ENCODE measurements at regions not wholly inside any gene's neighbourhood (a gene's known extent, or its start where the extent isn't known, plus 50 kb on each side); places are given as distances from the start of the nearest gene placed in this dataset.

DNA sequence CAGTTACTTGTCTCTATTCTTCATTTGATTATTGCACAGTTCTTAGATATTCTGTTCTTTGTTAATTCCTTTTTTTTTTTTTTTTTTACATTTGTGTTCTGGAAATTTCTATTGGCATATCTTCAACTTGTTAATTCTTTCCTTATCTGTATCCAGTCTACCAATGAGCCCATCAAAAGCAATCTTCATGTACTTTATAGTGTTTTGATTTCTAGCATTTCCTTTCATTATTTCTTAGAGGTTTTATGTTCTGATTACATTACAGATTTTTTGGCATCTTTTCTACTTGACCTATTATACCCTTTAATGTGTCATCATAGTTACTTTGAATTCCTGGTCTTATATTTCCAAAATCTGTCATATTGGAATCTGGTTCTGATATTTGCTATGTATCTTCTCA, 2194.8 kb downstream of the PCDH9 start:
- DNase-seq (ENCODE audit: low spot score) = no peak

DNA sequence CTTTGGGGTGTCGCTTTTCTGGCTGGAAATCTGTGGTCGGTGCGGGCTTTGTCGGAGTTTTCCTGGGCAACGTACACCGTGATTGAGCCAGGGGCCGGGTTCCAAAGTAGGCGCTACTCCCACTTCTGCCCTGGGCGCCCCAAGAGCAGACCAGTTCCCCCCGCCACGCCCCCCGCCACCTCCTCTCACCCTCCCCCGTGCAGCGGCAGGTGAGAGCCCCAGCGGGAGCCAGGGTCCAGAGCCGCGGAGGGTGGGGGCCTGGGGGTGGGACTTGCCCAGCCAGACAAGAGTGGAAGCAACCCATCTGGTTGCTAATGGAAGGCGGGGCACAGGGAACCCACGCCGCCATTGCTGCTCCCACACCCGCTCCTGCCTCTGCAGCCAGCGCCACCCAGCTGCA, 2195.9 kb downstream of the PCDH9 start:
- no peak for DNase-seq (ENCODE audit: low spot score)

GRCh38 chr13:65032825-65033224, 2197.3 kb downstream of the PCDH9 start:
- no peak for DNase-seq (ENCODE audit: low spot score)

- DNase-seq (ENCODE audit: low spot score) = no peak
Measured at GRCh38 chr13:65028101-65028500, 2202.0 kb downstream of the PCDH9 start.

DNA sequence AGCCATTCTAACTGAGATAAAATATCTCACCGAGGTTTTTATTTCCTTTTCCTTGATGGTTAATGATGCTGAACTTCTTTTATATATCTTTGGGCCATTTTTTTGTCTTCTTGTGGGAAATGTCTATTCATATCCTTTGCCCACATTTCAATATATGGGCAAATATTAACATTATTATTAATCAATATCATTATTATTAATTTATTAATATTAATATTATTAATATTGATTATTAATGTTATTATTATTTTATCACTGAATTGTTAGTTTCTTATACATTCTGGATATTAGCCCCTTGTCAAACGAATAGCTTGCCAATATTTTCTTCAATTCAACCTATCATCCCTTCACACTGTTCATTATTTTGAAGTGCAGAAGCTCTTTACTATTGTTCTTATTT, 2203.6 kb downstream of the PCDH9 start:
- no peak for DNase-seq (ENCODE audit: low spot score)

- no peak for DNase-seq (ENCODE audit: low spot score)
Measured at GRCh38 chr13:65011378-65011777, 2218.8 kb downstream of the PCDH9 start.

DNA sequence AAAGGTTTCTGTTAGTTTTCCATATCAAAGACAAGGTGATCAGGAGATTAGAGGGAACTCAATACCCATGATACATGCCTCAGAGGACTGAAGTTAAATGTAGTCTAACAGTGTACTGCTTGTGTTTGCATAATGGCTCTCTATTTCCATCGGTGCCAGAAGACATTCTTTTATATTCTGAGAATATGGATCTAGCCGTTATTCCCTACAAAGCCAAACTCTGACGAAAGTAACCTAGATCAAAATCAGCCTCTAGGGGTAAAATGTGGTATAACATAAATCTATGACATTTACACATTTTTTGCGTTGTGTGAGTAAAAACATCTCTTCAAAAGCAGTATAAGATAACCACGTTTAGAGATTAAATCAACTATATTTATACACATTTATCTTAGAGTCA, 2232.7 kb downstream of the PCDH9 start:
- no peak for DNase-seq (ENCODE audit: low spot score)

DNA sequence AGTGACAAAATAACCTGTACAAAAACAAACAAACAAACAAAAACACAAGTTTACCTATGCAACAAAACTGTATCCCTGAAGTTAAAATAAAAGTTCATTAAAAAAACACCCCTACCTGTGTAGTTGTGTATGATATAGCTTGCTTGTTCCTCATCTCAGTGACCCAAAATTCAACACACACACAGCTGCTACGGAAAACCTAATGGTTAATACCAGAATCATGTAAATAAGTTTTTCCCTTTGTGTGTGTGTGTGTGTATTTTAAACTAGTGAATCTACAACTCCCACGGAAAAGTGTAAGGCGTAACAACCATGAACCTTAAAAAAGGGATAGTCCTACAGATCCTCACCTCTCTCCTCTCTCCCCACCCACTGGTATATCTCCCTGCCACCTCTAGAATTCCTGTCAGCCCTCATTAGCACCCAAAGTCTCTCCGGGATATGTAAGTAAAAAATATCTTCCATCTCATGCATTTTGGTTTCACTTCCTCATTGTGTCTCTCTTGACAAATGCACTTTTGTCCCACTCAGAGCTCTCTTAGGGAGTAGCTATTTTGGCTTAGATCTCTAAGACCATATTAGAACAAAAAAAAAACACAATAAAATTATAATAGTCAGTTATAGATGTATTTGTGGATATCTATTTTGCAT, 2236.5 kb downstream of the PCDH9 start:
- DNase-seq (ENCODE audit: low spot score) = no peak

GRCh38 chr13:64992314-64992713, 2237.8 kb downstream of the PCDH9 start:
- DNase-seq (ENCODE audit: low spot score) = no peak

DNA sequence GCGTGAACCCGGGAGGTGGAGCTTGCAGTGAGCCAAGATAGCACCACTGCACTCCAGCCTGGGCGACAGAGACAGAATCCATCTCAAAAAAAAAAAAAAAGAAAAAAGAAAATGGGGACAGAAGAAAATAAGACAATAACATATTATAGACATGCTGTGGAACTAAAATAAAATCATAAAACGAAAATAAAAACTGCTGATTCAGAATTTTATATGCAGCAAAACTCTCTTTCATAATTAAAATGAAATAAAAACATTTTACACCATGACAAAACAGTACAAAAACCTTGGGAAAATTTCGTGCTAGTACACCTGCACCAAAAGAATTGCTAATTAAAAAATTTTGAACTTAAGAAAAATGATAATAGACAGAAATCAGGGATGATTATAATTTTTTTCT, 2245.1 kb downstream of the PCDH9 start:
- DNase-seq (ENCODE audit: low spot score) = no peak

- no peak for DNase-seq (ENCODE audit: low spot score)
Measured at GRCh38 chr13:64962404-64962803, 2267.7 kb downstream of the PCDH9 start.

- DNase-seq (ENCODE audit: low spot score) = no peak
Measured at GRCh38 chr13:64959276-64959675, 2270.9 kb downstream of the PCDH9 start.

DNA sequence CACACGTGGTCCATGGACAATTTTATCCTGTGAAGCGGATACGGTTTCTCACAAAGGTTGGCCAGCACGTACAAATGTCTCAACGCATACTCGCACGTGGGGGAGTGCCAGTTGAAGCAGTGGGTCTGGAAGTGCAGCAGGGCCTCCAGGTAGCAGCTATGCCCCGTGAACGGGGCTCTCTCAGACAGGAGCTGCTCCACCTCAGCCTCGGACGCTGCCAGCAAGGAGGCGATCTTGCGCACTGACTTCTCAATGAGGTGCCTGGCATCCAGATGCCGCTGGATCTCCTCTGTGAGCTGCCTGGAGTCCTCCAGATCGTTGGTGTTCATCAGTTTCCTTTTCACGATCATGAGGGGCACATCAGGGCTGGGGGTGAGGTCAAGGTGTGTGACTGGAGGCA, 2272.0 kb downstream of the PCDH9 start:
- DNase-seq (ENCODE audit: low spot score) = no peak

GRCh38 chr13:64938660-64939059, 2291.5 kb downstream of the PCDH9 start:
- no peak for DNase-seq (ENCODE audit: low spot score)

GRCh38 chr13:64937302-64937701, 2292.8 kb downstream of the PCDH9 start:
- no peak for DNase-seq (ENCODE audit: low spot score)

GRCh38 chr13:64936879-64937278, 2293.3 kb downstream of the PCDH9 start:
- no peak for DNase-seq (ENCODE audit: low spot score)

DNA sequence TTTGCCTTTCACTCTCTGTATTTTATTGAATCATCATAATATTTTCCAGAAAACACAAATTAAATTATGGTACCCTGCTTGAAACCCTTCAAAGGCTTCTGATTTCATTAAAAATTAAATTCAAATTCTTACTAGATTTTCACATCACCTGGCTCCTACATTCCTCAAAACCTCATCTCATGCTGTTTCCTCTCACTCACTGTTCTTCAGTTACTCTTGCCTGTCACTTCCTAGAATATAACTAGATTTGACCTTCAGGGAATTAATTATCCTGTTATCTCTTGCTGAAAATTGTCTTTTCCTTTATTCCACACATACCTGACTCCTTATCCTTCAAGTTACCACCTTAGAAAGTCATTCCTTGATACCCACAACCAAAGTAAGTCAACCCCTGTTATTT, 2294.7 kb downstream of the PCDH9 start:
- DNase-seq (ENCODE audit: low spot score) = no peak

GRCh38 chr13:64934569-64935362, 2295.4 kb downstream of the PCDH9 start:
- no peak for DNase-seq (ENCODE audit: low spot score)

DNA sequence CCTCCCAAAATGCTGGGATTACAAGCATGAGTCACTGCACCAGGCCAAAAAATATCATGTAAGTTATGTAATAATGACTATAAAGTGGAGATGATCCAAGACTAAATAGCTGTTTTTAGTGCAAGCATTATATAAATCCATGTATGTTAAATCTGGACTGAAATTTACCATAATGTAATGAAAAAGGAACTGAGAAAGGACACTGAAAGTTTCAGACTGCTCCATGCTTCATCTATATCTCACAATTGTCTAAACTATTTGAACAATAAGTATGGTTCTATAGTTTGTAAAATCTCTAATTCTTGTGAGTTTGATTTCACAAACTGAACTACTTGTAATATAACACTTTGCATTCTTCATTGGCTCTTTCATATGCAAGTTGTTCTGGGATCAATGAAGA, 2299.5 kb downstream of the PCDH9 start:
- DNase-seq (ENCODE audit: low spot score) = no peak

GRCh38 chr13:64928696-64929499, 2301.2 kb downstream of the PCDH9 start:
- DNase-seq (ENCODE audit: low spot score) = peak; percentile 7

DNA sequence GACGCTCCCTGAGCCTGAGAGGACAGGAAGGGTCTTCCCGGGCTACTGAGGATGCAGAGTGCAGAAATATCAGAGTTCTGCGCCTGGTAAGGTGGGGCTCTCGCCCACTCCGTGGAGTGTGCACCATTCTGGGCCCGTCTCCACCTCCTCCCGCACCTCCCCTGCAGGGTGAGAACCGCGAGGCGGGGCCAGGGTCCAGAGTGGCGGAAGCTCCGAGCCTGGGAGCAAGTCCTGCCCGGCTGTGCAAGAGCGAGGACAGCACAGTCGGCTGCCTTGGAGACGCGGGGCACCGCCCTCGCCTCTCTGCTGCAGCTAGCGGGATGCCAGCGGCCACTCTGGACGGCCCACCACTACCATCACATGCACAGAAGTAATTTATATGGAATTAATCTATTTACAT, 2304.4 kb downstream of the PCDH9 start:
- DNase-seq (ENCODE audit: low spot score) = no peak

GRCh38 chr13:64925284-64925683, 2304.9 kb downstream of the PCDH9 start:
- DNase-seq (ENCODE audit: low spot score) = no peak

GRCh38 chr13:64924401-64924800, 2305.7 kb downstream of the PCDH9 start:
- DNase-seq (ENCODE audit: low spot score) = no peak

Measured in AG08395 (cell line).